A673 (cell line): ENCODE measurements at regions not wholly inside any gene's neighbourhood (a gene's known extent, or its start where the extent isn't known, plus 50 kb on each side); places are given as distances from the start of the nearest gene placed in this dataset.

Experiments used
- BruUV-seq: library from RNA; stranded (reverse); fragments of 400-500 nt; replicated peaks from 2 replicates; lab custom pipeline; 2021; lab: Mats Ljungman, UMichigan
- CTCF ChIA-PET: fragments of 300-600 bp; sonication (Branson Sonifier 250); formaldehyde crosslinking; loops from one replicate; lab custom pipeline; 2022; ENCODE audit warnings: antibody characterized with exemption; lab: Charles Lee
- POLR2A ChIA-PET: fragments of 300-600 bp; sonication (Branson Sonifier 250); formaldehyde crosslinking; loops from one replicate; lab custom pipeline; 2022; ENCODE audit warnings: antibody characterized with exemption; ENCODE audit not compliant: low non-redundant PET; lab: Charles Lee
- DNase-seq: peaks from one replicate; pipeline ENCODE4 v3.0.0-alpha.2; 2015; ENCODE audit warnings: low spot score
- H3K27ac ChIP-seq: fragments of 200-600 bp; sonication (generic); 2 replicates; pipeline ENCODE4 v1.5.1; 2016; ENCODE audit warnings: mixed run types, low read depth, mild to moderate bottlenecking, mixed read lengths, antibody characterized with exemption, low read length; ENCODE audit not compliant: poor library complexity, severe bottlenecking
- H3K27me3 ChIP-seq: fragments of 200-600 bp; sonication (generic); replicated peaks from 2 replicates; pipeline ENCODE4 v1.6.1; 2017; ENCODE audit warnings: mixed run types, low read depth, mild to moderate bottlenecking, mixed read lengths, antibody characterized with exemption, low read length; ENCODE audit not compliant: insufficient read depth, poor library complexity
- H3K36me3 ChIP-seq: fragments of 200-600 bp; sonication (generic); 2 replicates; pipeline ENCODE4 v1.6.1; 2016; ENCODE audit warnings: mixed run types, mild to moderate bottlenecking, mixed read lengths, antibody characterized with exemption, low read length; ENCODE audit not compliant: insufficient read depth, poor library complexity, severe bottlenecking
- H3K4me1 ChIP-seq: fragments of 200-600 bp; sonication (generic); 2 replicates; pipeline ENCODE4 v1.6.1; 2017; ENCODE audit warnings: mixed run types, mild to moderate bottlenecking, mixed read lengths, antibody characterized with exemption, low read length; ENCODE audit not compliant: insufficient read depth, poor library complexity, severe bottlenecking
- H3K4me3 ChIP-seq: fragments of 200-600 bp; sonication (generic); 2 replicates; pipeline ENCODE4 v1.5.1; 2016; ENCODE audit warnings: low read depth, mixed run types, mild to moderate bottlenecking, mixed read lengths, low read length; ENCODE audit not compliant: poor library complexity, severe bottlenecking
- H3K9me3 ChIP-seq: fragments of 200-600 bp; sonication (generic); 2 replicates; pipeline ENCODE4 v1.6.1; 2016; ENCODE audit warnings: mixed run types, low read depth, mild to moderate bottlenecking, mixed read lengths, antibody characterized with exemption, low read length; ENCODE audit not compliant: poor library complexity, severe bottlenecking
- EZH2 ChIP-seq: fragments of 200-600 bp; sonication (generic); IDR thresholded peaks from 2 replicates; pipeline ENCODE4 v1.6.1; 2017; ENCODE audit warnings: borderline replicate concordance, low read depth, mild to moderate bottlenecking, mixed read lengths, antibody characterized with exemption, low read length; ENCODE audit not compliant: poor library complexity, severe bottlenecking
- intact Hi-C: fragments of 100-400 bp; cut with micrococcal nuclease; formaldehyde crosslinking; loops from one replicate; pipeline ENCODE4 v1.10.0; 2022; ENCODE audit not compliant: unreplicated experiment
- TF ChIP-seq, protein P1 (sequence below): fragments of 300-800, 200-600 bp; sonication (generic); conservative IDR thresholded peaks from 2 replicates; pipeline ENCODE4 v1.5.1; 2017; ENCODE audit warnings: low read depth, mild to moderate bottlenecking, antibody characterized with exemption, low read length, moderate library complexity, mixed read lengths

DNA sequence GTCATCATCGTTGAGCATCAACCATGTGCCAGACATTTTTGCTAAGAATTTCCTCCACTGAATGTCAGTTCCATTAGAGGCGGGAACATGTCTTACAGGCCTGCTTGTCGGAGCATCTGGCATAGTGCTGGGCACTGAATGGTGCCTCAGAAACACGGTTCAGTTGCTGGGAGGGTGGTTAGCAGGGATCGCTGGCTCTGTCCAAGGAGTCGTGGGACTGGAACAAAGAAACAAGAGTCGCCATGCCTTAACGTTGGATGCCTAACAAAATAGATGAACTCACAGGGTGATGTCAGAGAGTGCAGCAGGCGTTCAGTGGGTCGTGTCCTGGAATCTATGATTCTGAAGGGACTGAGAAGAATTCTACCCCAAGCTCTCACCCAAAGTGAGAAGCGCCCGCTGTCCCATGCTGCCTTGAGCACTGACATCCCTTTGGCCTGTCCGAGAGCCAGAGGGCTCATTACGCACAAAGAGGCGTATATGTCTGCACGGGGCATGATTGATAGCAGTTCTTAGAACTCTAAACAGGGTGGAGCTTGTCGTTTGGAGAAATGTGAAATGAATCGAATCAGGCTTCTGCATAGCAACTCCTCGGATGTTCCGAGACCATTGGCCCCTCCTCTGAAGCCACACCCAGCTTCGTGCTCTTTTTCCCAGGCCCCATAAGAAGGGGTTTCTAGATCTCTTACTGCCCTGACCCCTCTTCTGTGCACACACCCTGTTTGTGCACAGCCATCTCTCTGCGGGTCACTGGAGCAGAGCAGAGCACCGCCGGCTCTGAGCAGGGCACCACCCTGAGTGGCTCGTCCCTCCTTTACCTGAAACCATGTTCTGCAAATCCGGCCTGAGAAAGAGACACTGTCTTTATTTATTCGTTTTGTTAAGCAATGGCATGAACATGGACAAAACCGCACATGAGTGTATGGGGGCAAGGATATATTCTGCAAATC is 113.1 kb upstream of the B3GAT1 start:
- Histone ChIP-seq H3K36me3 (no peaks in the 10 kb centered on the region), H3K9me3 (no peaks in the 10 kb centered on the region), H3K4me3 (no peak overlapping the region), H3K27me3 (no peaks in the 10 kb centered on the region), H3K27ac (no peak overlapping the region), H3K4me1 (no peaks in the 10 kb centered on the region)
- intact Hi-C loops = no loop called here
- no TSS peak for BruUV-seq
- TF ChIP-seq, protein P1, sequence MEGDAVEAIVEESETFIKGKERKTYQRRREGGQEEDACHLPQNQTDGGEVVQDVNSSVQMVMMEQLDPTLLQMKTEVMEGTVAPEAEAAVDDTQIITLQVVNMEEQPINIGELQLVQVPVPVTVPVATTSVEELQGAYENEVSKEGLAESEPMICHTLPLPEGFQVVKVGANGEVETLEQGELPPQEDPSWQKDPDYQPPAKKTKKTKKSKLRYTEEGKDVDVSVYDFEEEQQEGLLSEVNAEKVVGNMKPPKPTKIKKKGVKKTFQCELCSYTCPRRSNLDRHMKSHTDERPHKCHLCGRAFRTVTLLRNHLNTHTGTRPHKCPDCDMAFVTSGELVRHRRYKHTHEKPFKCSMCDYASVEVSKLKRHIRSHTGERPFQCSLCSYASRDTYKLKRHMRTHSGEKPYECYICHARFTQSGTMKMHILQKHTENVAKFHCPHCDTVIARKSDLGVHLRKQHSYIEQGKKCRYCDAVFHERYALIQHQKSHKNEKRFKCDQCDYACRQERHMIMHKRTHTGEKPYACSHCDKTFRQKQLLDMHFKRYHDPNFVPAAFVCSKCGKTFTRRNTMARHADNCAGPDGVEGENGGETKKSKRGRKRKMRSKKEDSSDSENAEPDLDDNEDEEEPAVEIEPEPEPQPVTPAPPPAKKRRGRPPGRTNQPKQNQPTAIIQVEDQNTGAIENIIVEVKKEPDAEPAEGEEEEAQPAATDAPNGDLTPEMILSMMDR = no peak
- TF ChIP-seq EZH2 = no peak
- ChIA-PET POLR2A (no interaction called here), CTCF (no interaction called here)
- no peak for DNase-seq

DNA sequence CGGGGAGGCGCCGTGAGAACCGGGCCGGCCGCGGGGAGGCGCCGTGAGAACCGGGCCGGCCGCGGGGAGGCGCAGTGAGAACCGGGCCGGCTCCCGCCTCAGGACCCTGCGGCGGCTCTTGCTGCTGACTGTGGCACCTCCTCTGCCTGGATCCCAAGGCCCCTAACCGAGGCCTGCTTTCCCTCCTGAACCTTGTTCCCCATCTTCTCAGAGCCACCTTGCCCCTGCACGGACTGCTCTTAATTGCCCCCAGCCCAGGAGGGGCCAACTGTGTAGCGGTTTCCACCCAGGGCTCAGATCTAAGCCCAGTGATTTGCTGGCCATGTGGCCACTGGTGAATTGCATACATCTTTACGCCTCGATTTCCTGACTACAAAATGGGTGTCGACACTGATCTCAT is 112.2 kb upstream of the B3GAT1 start:
- TF ChIP-seq, protein P1 = no peak
- TF ChIP-seq EZH2 = no peak
- DNase-seq = no peak
- no peak overlapping the region for H3K4me3 ChIP-seq
- no peak overlapping the region for H3K27ac ChIP-seq
- intact Hi-C loops = no loop called here
- no peaks in the 10 kb centered on the region for H3K9me3 ChIP-seq
- no peaks in the 10 kb centered on the region for H3K27me3 ChIP-seq
- no peaks in the 10 kb centered on the region for H3K36me3 ChIP-seq
- POLR2A ChIA-PET = no interaction called here
- CTCF ChIA-PET = no interaction called here
- BruUV-seq = no TSS peak
- no peaks in the 10 kb centered on the region for H3K4me1 ChIP-seq

DNA sequence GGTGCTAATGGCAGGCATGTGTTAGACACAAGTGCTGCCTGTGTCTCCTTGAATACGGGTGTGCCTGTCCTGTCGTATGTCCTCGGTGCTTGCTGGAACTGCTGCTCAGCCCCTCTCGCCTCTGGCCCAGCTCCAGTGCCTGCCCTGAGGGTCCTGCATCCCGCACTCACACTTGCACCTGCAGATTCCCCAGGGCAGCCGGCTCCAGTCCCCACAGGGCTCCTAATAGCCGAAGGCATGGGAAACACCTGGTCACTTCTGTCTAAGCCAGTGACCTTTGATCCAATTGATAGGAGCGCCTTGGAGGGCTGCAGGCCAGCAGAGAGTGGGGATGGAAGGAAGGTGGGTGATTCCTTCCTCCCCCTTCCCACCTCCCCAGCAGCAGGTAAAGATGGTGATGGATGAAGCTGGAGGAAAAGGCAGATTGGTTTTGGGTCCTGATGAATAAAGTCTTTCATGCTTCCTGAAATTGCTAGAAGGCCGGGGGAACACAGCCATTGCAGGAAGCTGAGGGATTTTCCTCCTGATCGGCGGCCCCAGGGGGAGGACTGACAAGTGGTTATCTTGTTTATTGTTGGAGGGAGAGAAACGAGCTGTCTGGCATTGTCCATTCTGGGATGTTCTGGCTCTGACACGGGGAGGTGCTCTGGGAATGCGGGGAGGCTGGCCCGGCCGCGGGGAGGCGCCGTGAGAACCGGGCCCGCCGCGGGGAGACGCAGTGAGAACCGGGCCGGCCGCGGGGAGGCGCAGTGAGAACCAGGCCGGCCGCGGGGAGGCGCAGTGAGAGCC is 110.9 kb upstream of the B3GAT1 start:
- H3K4me3 ChIP-seq = no peak overlapping the region
- TF ChIP-seq, protein P1 = no peak
- no peak for TF ChIP-seq EZH2
- H3K4me1 ChIP-seq = no peaks in the 10 kb centered on the region
- intact Hi-C loops = no loop called here
- BruUV-seq = no TSS peak
- DNase-seq = no peak
- no peaks in the 10 kb centered on the region for H3K27me3 ChIP-seq
- no peak overlapping the region for H3K27ac ChIP-seq
- H3K9me3 ChIP-seq = no peaks in the 10 kb centered on the region
- CTCF ChIA-PET = no interaction called here
- POLR2A ChIA-PET = no interaction called here
- H3K36me3 ChIP-seq = no peaks in the 10 kb centered on the region
